Loucy (cell line): ENCODE measurements at regions not wholly inside any gene's neighbourhood (a gene's known extent, or its start where the extent isn't known, plus 50 kb on each side); places are given as distances from the start of the nearest gene placed in this dataset.

Experiments used
- H2AFZ ChIP-seq: fragments of 200-600 bp; sonication (generic); 2 replicates; pipeline ENCODE4 v1.6.0; 2016; ENCODE audit warnings: antibody characterized with exemption, mild to moderate bottlenecking, low read length, moderate library complexity
- H3F3A ChIP-seq: fragments of 200-600 bp; 2 replicates; pipeline ENCODE4 v1.6.0; 2016; ENCODE audit warnings: antibody characterized with exemption, low read depth, mild to moderate bottlenecking
- H3K27me3 ChIP-seq: fragments of 200-600 bp; sonication (generic); 2 replicates; pipeline ENCODE4 v1.6.1; 2014; ENCODE audit warnings: low read length, mild to moderate bottlenecking; ENCODE audit not compliant: insufficient read depth, poor library complexity, severe bottlenecking
- H3K36me3 ChIP-seq: fragments of 200-600 bp; sonication (generic); 2 replicates; pipeline ENCODE4 v1.6.1; 2016; ENCODE audit warnings: low read length; ENCODE audit not compliant: insufficient read depth
- H3K4me1 ChIP-seq: fragments of 200-600 bp; sonication (generic); 2 replicates; pipeline ENCODE4 v1.5.1; 2014; ENCODE audit warnings: low read length, mild to moderate bottlenecking; ENCODE audit not compliant: insufficient read depth, poor library complexity, severe bottlenecking
- H3K4me2 ChIP-seq: fragments of 200-600 bp; sonication (generic); 2 replicates; pipeline ENCODE4 v1.6.0; 2014; ENCODE audit warnings: antibody characterized with exemption, low read length, low read depth, mild to moderate bottlenecking; ENCODE audit not compliant: poor library complexity, severe bottlenecking
- H3K4me3 ChIP-seq: fragments of 200-600 bp; sonication (generic); 2 replicates; pipeline ENCODE4 v1.5.1; 2014; ENCODE audit warnings: low read length, mild to moderate bottlenecking, mixed read lengths; ENCODE audit not compliant: poor library complexity, severe bottlenecking
- H3K79me2 ChIP-seq: fragments of 200-600 bp; sonication (generic); 2 replicates; pipeline ENCODE4 v1.6.1; 2014; ENCODE audit warnings: low read length; ENCODE audit not compliant: insufficient read depth
- H3K9ac ChIP-seq: fragments of 200-600 bp; sonication (generic); 2 replicates; pipeline ENCODE4 v1.6.0; 2014; ENCODE audit warnings: mild to moderate bottlenecking, low read depth, low read length, moderate library complexity; ENCODE audit not compliant: poor library complexity, severe bottlenecking
- H3K9me2 ChIP-seq: fragments of 200-600 bp; sonication (generic); replicated peaks from 2 replicates; pipeline ENCODE4 v1.6.1; 2016; ENCODE audit warnings: low read depth, low read length, mixed read lengths
- H3K9me3 ChIP-seq: fragments of 200-600 bp; sonication (generic); 2 replicates; pipeline ENCODE4 v1.6.1; 2014; ENCODE audit warnings: mild to moderate bottlenecking, antibody characterized with exemption, low read length, low read depth; ENCODE audit not compliant: insufficient read depth
- H4K20me1 ChIP-seq: fragments of 200-600 bp; sonication (generic); 2 replicates; pipeline ENCODE4 v1.6.0; 2014; ENCODE audit warnings: antibody characterized with exemption, low read length, mild to moderate bottlenecking; ENCODE audit not compliant: insufficient read depth, poor library complexity, severe bottlenecking
- EZH2phosphoT487 ChIP-seq: fragments of 200-600 bp; IDR thresholded peaks from 2 replicates; pipeline ENCODE4 v1.6.1; 2018; ENCODE audit warnings: antibody characterized with exemption, mild to moderate bottlenecking, moderate library complexity, borderline replicate concordance
- TF ChIP-seq, protein P1 (sequence below): fragments of 200-600 bp; sonication (generic); conservative IDR thresholded peaks from 2 replicates; pipeline ENCODE4 v1.5.1; 2014; ENCODE audit warnings: mild to moderate bottlenecking, antibody characterized with exemption, low read length

DNA sequence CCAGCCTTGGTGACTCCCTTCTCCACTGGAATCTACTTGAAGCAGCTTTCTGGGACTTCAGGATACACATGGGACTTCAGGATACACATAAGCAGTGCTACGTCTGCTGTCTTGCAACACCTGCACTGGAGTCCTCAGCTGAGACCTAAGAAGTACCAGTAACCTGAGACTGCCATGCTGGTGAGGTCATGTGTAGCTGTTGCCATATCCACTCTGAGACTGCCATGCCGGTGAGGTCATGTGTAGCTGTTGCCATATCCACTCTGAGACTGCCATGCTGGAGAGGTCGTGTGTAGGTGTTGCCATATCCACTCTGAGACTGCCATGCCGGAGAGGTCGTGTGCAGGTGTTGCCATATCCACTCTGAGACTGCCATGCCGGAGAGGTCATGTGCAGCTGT lies 937.9 kb downstream of the EFNB2 start:
- no peak overlapping the region for H2AFZ ChIP-seq

DNA sequence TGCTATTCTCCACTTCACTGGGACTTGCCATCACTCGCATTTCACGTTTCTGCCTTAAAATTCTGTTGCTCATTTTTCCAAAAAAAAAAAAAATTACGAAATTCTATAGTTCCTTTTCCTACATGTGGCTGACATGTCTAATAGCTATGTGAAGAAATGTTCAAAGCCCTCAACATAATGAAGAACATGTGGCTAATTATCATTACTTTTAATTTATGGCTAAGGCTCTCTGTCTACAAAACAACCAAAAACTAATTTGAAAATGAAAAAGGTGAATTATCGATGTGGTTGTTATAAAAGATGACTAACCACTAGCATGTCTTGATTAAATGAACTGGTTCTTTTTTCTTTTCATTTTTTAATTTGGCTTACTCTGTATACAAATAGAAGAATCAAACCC lies 940.0 kb downstream of the EFNB2 start:
- H3F3A ChIP-seq = no peaks in the 10 kb centered on the region
- no peak overlapping the region for H2AFZ ChIP-seq
- no peaks in the 10 kb centered on the region for H3K4me1 ChIP-seq
- H3K4me2 ChIP-seq = no peak overlapping the region
- H3K9ac ChIP-seq = no peak overlapping the region
- TF ChIP-seq, protein P1, sequence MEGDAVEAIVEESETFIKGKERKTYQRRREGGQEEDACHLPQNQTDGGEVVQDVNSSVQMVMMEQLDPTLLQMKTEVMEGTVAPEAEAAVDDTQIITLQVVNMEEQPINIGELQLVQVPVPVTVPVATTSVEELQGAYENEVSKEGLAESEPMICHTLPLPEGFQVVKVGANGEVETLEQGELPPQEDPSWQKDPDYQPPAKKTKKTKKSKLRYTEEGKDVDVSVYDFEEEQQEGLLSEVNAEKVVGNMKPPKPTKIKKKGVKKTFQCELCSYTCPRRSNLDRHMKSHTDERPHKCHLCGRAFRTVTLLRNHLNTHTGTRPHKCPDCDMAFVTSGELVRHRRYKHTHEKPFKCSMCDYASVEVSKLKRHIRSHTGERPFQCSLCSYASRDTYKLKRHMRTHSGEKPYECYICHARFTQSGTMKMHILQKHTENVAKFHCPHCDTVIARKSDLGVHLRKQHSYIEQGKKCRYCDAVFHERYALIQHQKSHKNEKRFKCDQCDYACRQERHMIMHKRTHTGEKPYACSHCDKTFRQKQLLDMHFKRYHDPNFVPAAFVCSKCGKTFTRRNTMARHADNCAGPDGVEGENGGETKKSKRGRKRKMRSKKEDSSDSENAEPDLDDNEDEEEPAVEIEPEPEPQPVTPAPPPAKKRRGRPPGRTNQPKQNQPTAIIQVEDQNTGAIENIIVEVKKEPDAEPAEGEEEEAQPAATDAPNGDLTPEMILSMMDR = no peak
- TF ChIP-seq EZH2phosphoT487 = no peak
- H3K4me3 ChIP-seq = no peak overlapping the region
- H3K9me3 ChIP-seq = no peaks in the 10 kb centered on the region
- no peaks in the 10 kb centered on the region for H3K36me3 ChIP-seq
- H3K79me2 ChIP-seq = no peaks in the 10 kb centered on the region
- H3K27me3 ChIP-seq = no peaks in the 10 kb centered on the region
- no peaks in the 10 kb centered on the region; the same call in 1 of the 2 replicates for H3K9me2 ChIP-seq
- no peaks in the 10 kb centered on the region for H4K20me1 ChIP-seq

More for the DNA sequence above, 937.9 kb downstream of the EFNB2 start:
- H3F3A ChIP-seq = no peaks in the 10 kb centered on the region
- no peaks in the 10 kb centered on the region for H3K27me3 ChIP-seq
- H3K79me2 ChIP-seq = no peaks in the 10 kb centered on the region
- H3K4me3 ChIP-seq = no peak overlapping the region
- no peaks in the 10 kb centered on the region for H4K20me1 ChIP-seq
- H3K36me3 ChIP-seq = no peaks in the 10 kb centered on the region
- H3K4me2 ChIP-seq = no peak overlapping the region
- no peak overlapping the region for H3K9ac ChIP-seq
- TF ChIP-seq, protein P1 = no peak
- TF ChIP-seq EZH2phosphoT487 = no peak
- no peaks in the 10 kb centered on the region for H3K9me3 ChIP-seq
- H3K4me1 ChIP-seq = no peaks in the 10 kb centered on the region
- no peaks in the 10 kb centered on the region; the same call in 1 of the 2 replicates for H3K9me2 ChIP-seq

DNA sequence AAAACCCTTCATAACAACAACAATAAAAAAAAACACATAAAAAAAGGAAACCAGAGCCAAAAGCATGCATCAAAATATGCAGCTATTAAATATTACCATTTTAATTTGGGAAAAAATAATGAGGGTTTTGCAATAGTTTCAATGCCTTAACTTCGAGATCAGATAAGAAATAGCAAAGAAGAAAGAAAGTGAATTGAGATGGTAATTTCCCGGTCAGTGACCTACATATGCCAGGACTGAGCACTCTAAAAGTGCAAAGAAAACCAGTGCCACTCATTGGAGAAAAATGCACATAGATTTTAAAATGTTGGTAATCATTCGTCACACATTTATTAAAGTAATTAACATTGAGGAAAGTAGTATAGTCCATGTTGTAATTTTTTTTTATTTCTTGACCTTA lies 944.2 kb downstream of the EFNB2 start:
- Histone ChIP-seq H3K4me1 (no peaks in the 10 kb centered on the region), H3K27me3 (no peaks in the 10 kb centered on the region), H3K9me3 (no peaks in the 10 kb centered on the region), H3K9me2 (no peaks in the 10 kb centered on the region), H3K79me2 (no peaks in the 10 kb centered on the region), H2AFZ (no peak overlapping the region), H4K20me1 (no peaks in the 10 kb centered on the region), H3K4me2 (no peak overlapping the region), H3K36me3 (no peaks in the 10 kb centered on the region), H3F3A (no peaks in the 10 kb centered on the region), H3K4me3 (no peak overlapping the region), H3K9ac (no peak overlapping the region)
- TF ChIP-seq, protein P1 = no peak
- TF ChIP-seq EZH2phosphoT487 = no peak
